ENCODE measurements at regions not wholly inside any gene's neighbourhood (a gene's known extent, or its start where the extent isn't known, plus 50 kb on each side); places are given as distances from the start of the nearest gene placed in this dataset.

DNA sequence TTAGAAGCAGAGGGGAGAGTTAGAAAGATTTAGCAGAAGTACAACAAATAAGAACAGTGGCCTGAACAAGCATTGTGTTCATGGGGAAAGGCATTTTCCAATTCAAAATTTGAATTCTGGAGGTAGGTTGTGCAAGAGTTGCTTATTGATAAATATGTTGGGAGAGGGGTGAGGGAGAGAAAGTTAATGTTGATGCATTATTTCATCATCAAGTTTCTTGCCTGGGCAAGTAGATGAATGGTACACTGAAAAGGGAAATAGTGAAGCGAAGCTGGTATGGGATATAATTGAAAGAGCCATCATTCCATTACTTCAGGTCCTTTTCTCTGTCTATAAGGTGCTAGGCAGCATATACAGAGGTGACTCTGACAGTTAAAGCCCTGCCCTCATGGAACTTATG is 288.9 kb upstream of the GBE1 start:
- TF ChIP-seq ZNF8 (CRISPR knock-in tag; IDR thresholded peaks at IDR 0.05) (no peak), ISL1 (CRISPR knock-in tag; IDR thresholded peaks at IDR 0.05) (no peak), ZFP3 (CRISPR knock-in tag; IDR thresholded peaks at IDR 0.05) (no peak), ESRRG (CRISPR knock-in tag; IDR thresholded peaks at IDR 0.05) (no peak), TOX (CRISPR knock-in tag; IDR thresholded peaks at IDR 0.05; ENCODE audit: borderline replicate concordance) (no peak), ARNTL (CRISPR knock-in tag; IDR thresholded peaks at IDR 0.05; ENCODE audit: borderline replicate concordance, low read depth) (no peak)
- TF ChIP-seq, protein P1, sequence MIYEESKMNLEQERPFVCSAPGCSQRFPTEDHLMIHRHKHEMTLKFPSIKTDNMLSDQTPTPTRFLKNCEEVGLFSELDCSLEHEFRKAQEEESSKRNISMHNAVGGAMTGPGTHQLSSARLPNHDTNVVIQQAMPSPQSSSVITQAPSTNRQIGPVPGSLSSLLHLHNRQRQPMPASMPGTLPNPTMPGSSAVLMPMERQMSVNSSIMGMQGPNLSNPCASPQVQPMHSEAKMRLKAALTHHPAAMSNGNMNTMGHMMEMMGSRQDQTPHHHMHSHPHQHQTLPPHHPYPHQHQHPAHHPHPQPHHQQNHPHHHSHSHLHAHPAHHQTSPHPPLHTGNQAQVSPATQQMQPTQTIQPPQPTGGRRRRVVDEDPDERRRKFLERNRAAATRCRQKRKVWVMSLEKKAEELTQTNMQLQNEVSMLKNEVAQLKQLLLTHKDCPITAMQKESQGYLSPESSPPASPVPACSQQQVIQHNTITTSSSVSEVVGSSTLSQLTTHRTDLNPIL (CRISPR knock-in tag; IDR thresholded peaks at IDR 0.05; ENCODE audit: low read depth), result no peak
